WTC11 (cell line): ENCODE measurements at regions not wholly inside any gene's neighbourhood (a gene's known extent, or its start where the extent isn't known, plus 50 kb on each side); places are given as distances from the start of the nearest gene placed in this dataset.

ENCODE experiments used
- ESRRA ChIP-seq: sonication (generic); formaldehyde crosslinking; IDR thresholded peaks from 2 replicates; pipeline ENCODE4 v1.8.1; 2022; ENCODE audit warnings: mild to moderate bottlenecking, missing genetic modification reagents, borderline replicate concordance
- KAT7 ChIP-seq: sonication (generic); formaldehyde crosslinking; IDR thresholded peaks from 2 replicates; pipeline ENCODE4 v1.8.1; 2023; ENCODE audit warnings: missing genetic modification reagents, mild to moderate bottlenecking, borderline replicate concordance
- NFYB ChIP-seq: sonication (generic); formaldehyde crosslinking; conservative IDR thresholded peaks from 2 replicates; pipeline ENCODE4 v1.8.0; 2022; ENCODE audit warnings: low read depth, missing genetic modification reagents
- ZNF263 ChIP-seq: sonication (generic); formaldehyde crosslinking; IDR thresholded peaks from 2 replicates; pipeline ENCODE4 v1.8.1; 2022; ENCODE audit warnings: low read depth, mild to moderate bottlenecking, moderate library complexity, missing genetic modification reagents
- TF ChIP-seq, protein P1 (sequence below): sonication (generic); formaldehyde crosslinking; conservative IDR thresholded peaks from 2 replicates; pipeline ENCODE4 v1.8.1; 2023; ENCODE audit warnings: mild to moderate bottlenecking, low read depth, missing genetic modification reagents, moderate library complexity
- TF ChIP-seq, protein P2 (sequence below): fragments of 200-600 bp; IDR thresholded peaks from 2 replicates; pipeline ENCODE4 v1.8.0; 2022; ENCODE audit warnings: antibody characterized with exemption
- TF ChIP-seq, protein P3 (sequence below): fragments of 250-450 bp; sonication (Bioruptor Pico); IDR thresholded peaks from 2 replicates; pipeline ENCODE4 v1.9.0; 2021; ENCODE audit warnings: mild to moderate bottlenecking, borderline replicate concordance

DNA sequence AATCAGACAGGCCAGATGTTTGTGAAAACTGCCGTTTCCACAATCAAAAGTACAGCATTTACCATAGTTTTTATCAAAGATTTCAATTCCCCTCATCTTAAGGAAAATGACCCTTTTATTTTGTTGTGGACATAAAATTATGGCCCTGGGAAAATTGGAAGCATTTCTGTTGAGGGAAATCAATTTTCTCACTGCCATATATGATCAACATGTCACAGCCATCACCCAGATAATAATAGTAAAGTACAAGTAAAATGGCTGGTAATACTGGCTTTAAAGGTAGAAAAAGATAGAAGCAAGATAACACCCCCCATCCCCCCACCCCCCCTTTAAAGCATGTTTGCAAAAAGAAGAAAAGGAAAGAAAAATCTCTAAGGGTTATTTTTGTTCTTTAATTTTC, 311.7 kb downstream of the WDR72 start:
- TF ChIP-seq ESRRA (CRISPR knock-in tag) (no peak), ZNF263 (CRISPR knock-in tag) (no peak), KAT7 (no peak), NFYB (CRISPR knock-in tag) (no peak)
- TF ChIP-seq, protein P1, sequence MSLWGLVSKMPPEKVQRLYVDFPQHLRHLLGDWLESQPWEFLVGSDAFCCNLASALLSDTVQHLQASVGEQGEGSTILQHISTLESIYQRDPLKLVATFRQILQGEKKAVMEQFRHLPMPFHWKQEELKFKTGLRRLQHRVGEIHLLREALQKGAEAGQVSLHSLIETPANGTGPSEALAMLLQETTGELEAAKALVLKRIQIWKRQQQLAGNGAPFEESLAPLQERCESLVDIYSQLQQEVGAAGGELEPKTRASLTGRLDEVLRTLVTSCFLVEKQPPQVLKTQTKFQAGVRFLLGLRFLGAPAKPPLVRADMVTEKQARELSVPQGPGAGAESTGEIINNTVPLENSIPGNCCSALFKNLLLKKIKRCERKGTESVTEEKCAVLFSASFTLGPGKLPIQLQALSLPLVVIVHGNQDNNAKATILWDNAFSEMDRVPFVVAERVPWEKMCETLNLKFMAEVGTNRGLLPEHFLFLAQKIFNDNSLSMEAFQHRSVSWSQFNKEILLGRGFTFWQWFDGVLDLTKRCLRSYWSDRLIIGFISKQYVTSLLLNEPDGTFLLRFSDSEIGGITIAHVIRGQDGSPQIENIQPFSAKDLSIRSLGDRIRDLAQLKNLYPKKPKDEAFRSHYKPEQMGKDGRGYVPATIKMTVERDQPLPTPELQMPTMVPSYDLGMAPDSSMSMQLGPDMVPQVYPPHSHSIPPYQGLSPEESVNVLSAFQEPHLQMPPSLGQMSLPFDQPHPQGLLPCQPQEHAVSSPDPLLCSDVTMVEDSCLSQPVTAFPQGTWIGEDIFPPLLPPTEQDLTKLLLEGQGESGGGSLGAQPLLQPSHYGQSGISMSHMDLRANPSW = no peak
- TF ChIP-seq, protein P2, sequence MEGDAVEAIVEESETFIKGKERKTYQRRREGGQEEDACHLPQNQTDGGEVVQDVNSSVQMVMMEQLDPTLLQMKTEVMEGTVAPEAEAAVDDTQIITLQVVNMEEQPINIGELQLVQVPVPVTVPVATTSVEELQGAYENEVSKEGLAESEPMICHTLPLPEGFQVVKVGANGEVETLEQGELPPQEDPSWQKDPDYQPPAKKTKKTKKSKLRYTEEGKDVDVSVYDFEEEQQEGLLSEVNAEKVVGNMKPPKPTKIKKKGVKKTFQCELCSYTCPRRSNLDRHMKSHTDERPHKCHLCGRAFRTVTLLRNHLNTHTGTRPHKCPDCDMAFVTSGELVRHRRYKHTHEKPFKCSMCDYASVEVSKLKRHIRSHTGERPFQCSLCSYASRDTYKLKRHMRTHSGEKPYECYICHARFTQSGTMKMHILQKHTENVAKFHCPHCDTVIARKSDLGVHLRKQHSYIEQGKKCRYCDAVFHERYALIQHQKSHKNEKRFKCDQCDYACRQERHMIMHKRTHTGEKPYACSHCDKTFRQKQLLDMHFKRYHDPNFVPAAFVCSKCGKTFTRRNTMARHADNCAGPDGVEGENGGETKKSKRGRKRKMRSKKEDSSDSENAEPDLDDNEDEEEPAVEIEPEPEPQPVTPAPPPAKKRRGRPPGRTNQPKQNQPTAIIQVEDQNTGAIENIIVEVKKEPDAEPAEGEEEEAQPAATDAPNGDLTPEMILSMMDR = no peak
- TF ChIP-seq, protein P3, sequence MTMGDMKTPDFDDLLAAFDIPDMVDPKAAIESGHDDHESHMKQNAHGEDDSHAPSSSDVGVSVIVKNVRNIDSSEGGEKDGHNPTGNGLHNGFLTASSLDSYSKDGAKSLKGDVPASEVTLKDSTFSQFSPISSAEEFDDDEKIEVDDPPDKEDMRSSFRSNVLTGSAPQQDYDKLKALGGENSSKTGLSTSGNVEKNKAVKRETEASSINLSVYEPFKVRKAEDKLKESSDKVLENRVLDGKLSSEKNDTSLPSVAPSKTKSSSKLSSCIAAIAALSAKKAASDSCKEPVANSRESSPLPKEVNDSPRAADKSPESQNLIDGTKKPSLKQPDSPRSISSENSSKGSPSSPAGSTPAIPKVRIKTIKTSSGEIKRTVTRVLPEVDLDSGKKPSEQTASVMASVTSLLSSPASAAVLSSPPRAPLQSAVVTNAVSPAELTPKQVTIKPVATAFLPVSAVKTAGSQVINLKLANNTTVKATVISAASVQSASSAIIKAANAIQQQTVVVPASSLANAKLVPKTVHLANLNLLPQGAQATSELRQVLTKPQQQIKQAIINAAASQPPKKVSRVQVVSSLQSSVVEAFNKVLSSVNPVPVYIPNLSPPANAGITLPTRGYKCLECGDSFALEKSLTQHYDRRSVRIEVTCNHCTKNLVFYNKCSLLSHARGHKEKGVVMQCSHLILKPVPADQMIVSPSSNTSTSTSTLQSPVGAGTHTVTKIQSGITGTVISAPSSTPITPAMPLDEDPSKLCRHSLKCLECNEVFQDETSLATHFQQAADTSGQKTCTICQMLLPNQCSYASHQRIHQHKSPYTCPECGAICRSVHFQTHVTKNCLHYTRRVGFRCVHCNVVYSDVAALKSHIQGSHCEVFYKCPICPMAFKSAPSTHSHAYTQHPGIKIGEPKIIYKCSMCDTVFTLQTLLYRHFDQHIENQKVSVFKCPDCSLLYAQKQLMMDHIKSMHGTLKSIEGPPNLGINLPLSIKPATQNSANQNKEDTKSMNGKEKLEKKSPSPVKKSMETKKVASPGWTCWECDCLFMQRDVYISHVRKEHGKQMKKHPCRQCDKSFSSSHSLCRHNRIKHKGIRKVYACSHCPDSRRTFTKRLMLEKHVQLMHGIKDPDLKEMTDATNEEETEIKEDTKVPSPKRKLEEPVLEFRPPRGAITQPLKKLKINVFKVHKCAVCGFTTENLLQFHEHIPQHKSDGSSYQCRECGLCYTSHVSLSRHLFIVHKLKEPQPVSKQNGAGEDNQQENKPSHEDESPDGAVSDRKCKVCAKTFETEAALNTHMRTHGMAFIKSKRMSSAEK (CRISPR knock-in tag) = no peak
